ENCODE measurements at regions not wholly inside any gene's neighbourhood (a gene's known extent, or its start where the extent isn't known, plus 50 kb on each side); places are given as distances from the start of the nearest gene placed in this dataset.

- no peak for TF ChIP-seq EZH2 (IDR thresholded peaks at IDR 0.05; ENCODE audit: low read length)
- TF ChIP-seq, protein P1, sequence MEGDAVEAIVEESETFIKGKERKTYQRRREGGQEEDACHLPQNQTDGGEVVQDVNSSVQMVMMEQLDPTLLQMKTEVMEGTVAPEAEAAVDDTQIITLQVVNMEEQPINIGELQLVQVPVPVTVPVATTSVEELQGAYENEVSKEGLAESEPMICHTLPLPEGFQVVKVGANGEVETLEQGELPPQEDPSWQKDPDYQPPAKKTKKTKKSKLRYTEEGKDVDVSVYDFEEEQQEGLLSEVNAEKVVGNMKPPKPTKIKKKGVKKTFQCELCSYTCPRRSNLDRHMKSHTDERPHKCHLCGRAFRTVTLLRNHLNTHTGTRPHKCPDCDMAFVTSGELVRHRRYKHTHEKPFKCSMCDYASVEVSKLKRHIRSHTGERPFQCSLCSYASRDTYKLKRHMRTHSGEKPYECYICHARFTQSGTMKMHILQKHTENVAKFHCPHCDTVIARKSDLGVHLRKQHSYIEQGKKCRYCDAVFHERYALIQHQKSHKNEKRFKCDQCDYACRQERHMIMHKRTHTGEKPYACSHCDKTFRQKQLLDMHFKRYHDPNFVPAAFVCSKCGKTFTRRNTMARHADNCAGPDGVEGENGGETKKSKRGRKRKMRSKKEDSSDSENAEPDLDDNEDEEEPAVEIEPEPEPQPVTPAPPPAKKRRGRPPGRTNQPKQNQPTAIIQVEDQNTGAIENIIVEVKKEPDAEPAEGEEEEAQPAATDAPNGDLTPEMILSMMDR (optimal IDR thresholded peaks at IDR 0.05 in 1 of 3, IDR thresholded peaks at IDR 0.05 in 1 of 3, conservative IDR thresholded peaks at IDR 0.05 in 1 of 3; ENCODE audit: extremely low read depth in 1 of 3, insufficient read depth in 2 of 3, low read length in 3 of 3): no peak
- Histone ChIP-seq H3K4me1 (ENCODE audit: control insufficient read depth, extremely low read depth, insufficient read depth, low read length) (no peaks in the 10 kb centered on the region), H4K20me1 (ENCODE audit: control insufficient read depth, extremely low read depth, insufficient read depth, low read length) (no peaks in the 10 kb centered on the region), H3K9ac (ENCODE audit: control insufficient read depth, extremely low read depth, insufficient read depth, low read length) (no peak overlapping the region), H3K9me1 (ENCODE audit: control insufficient read depth, extremely low read depth, insufficient read depth, low read length) (no peaks in the 10 kb centered on the region), H3K4me3 (ENCODE audit: control insufficient read depth in 2 of 3, extremely low read depth in 1 of 3, insufficient read depth in 2 of 3, low read depth in 1 of 3, low read length in 3 of 3) (no peak overlapping the region), H3K36me3 (ENCODE audit: control insufficient read depth in 2 of 2, extremely low read depth in 1 of 2, insufficient read depth in 2 of 2, low read length in 2 of 2) (no peaks in the 10 kb centered on the region), H3K27ac (ENCODE audit: control insufficient read depth, insufficient read depth, low read length) (no peak overlapping the region), H3K79me2 (ENCODE audit: control insufficient read depth, insufficient read depth, low read length) (no peaks in the 10 kb centered on the region), H3K9me3 (ENCODE audit: control insufficient read depth, low read depth, low read length) (no peaks in the 10 kb centered on the region), H3K27me3 (ENCODE audit: control insufficient read depth, extremely low read depth, insufficient read depth, low read length) (no peaks in the 10 kb centered on the region), H2AFZ (ENCODE audit: control insufficient read depth, low read length) (no peak overlapping the region), H3K4me2 (ENCODE audit: control insufficient read depth, extremely low read depth, insufficient read depth, low read depth, low read length) (no peak overlapping the region)
- FAIRE-seq (no peak), DNase-seq (ENCODE audit: low read depth, low spot score) (no peak)
- dilution Hi-C loops (cut with MboI; ENCODE audit: extremely low pct_ligation_motif_present, low sequenced_read_pairs): no loop called here
Observed at GRCh38 chr3:104648823-104649222, 717.9 kb upstream of the ALCAM start.

GRCh38 chr3:104669083-104669482 is 697.6 kb upstream of the ALCAM start:
- H3K9me1 ChIP-seq (ENCODE audit: control insufficient read depth, extremely low read depth, insufficient read depth, low read length): no peaks in the 10 kb centered on the region
- H3K36me3 ChIP-seq (ENCODE audit: control insufficient read depth in 2 of 2, extremely low read depth in 1 of 2, insufficient read depth in 2 of 2, low read length in 2 of 2): no peaks in the 10 kb centered on the region
- H3K9ac ChIP-seq (ENCODE audit: control insufficient read depth, extremely low read depth, insufficient read depth, low read length): no peak overlapping the region
- H3K27ac ChIP-seq (ENCODE audit: control insufficient read depth, insufficient read depth, low read length): no peak overlapping the region
- H3K79me2 ChIP-seq (ENCODE audit: control insufficient read depth, insufficient read depth, low read length): no peaks in the 10 kb centered on the region
- no peak overlapping the region for H3K4me3 ChIP-seq (ENCODE audit: control insufficient read depth in 2 of 3, extremely low read depth in 1 of 3, insufficient read depth in 2 of 3, low read depth in 1 of 3, low read length in 3 of 3)
- H2AFZ ChIP-seq (ENCODE audit: control insufficient read depth, low read length): no peak overlapping the region
- no peak for FAIRE-seq
- H3K27me3 ChIP-seq (ENCODE audit: control insufficient read depth, extremely low read depth, insufficient read depth, low read length): no peaks in the 10 kb centered on the region
- H3K9me3 ChIP-seq (ENCODE audit: control insufficient read depth, low read depth, low read length): no peaks in the 10 kb centered on the region
- DNase-seq (ENCODE audit: low read depth, low spot score): no peak
- H3K4me2 ChIP-seq (ENCODE audit: control insufficient read depth, extremely low read depth, insufficient read depth, low read depth, low read length): no peak overlapping the region
- H3K4me1 ChIP-seq (ENCODE audit: control insufficient read depth, extremely low read depth, insufficient read depth, low read length): no peaks in the 10 kb centered on the region
- dilution Hi-C loops (cut with MboI; ENCODE audit: extremely low pct_ligation_motif_present, low sequenced_read_pairs): no loop called here
- TF ChIP-seq EZH2 (IDR thresholded peaks at IDR 0.05; ENCODE audit: low read length): no peak
- TF ChIP-seq, protein P1 (optimal IDR thresholded peaks at IDR 0.05 in 1 of 3, IDR thresholded peaks at IDR 0.05 in 1 of 3, conservative IDR thresholded peaks at IDR 0.05 in 1 of 3; ENCODE audit: extremely low read depth in 1 of 3, insufficient read depth in 2 of 3, low read length in 3 of 3): no peak
- no peaks in the 10 kb centered on the region for H4K20me1 ChIP-seq (ENCODE audit: control insufficient read depth, extremely low read depth, insufficient read depth, low read length)
